AG04449 (cell line): ENCODE measurements at regions not wholly inside any gene's neighbourhood (a gene's known extent, or its start where the extent isn't known, plus 50 kb on each side); places are given as distances from the start of the nearest gene placed in this dataset.
"Not testable (repeated sequence)": the region's sequence is repeated elsewhere in the genome, so short reads cannot be mapped to it uniquely, and the experiment has no call there.

Experiments
- CTCF ChIA-PET: fragments of 350-600 bp; formaldehyde crosslinking; extraction: SDS; loops from one replicate; lab custom pipeline; 2021; ENCODE audit warnings: antibody characterized with exemption; lab: Yijun Ruan, JAX
- POLR2A ChIA-PET: fragments of 400-600, 350-600 bp; formaldehyde crosslinking; extraction: SDS; loops from one replicate; lab custom pipeline; 2020; ENCODE audit warnings: antibody characterized with exemption, inconsistent platforms; lab: Yijun Ruan, JAX
- DNase-seq: peaks from one replicate; pipeline ENCODE4 v3.0.0-alpha.2; 2010; ENCODE audit warnings: low read depth, low spot score
- H3K4me3 ChIP-seq: 2 replicates; pipeline ENCODE4 v1.5.1; 2011; ENCODE audit warnings: low read depth, mild to moderate bottlenecking, control low read depth, low read length
- TF ChIP-seq, protein P1 (sequence below): IDR thresholded peaks from one replicate; pipeline ENCODE4 v1.5.1; 2011; ENCODE audit warnings: mild to moderate bottlenecking, moderate library complexity, low read length, control low read depth, inconsistent platforms; ENCODE audit not compliant: insufficient read depth; ENCODE audit errors: missing control alignments

DNA sequence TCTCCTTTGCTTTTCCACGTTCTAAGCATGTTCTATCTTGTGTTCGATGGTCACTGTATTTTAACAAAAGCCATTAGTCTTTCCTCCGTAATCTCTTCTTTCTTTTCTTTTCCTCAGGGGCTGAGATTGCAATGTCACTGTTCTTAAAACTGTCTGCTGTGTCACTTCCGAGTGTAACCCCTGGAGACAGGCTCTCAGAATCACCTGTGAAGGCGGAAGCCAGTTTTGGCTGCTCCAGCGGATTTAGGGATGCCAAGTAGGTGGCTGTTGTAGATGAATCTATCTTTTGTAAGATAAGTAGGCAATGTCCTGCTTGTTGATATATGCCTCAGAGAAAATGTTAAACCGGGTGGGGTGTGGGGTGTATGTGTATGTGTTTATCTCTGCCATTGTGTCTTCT is 94.7 kb upstream of the L3MBTL4 start:
- POLR2A ChIA-PET = no interaction called here
- TF ChIP-seq, protein P1, sequence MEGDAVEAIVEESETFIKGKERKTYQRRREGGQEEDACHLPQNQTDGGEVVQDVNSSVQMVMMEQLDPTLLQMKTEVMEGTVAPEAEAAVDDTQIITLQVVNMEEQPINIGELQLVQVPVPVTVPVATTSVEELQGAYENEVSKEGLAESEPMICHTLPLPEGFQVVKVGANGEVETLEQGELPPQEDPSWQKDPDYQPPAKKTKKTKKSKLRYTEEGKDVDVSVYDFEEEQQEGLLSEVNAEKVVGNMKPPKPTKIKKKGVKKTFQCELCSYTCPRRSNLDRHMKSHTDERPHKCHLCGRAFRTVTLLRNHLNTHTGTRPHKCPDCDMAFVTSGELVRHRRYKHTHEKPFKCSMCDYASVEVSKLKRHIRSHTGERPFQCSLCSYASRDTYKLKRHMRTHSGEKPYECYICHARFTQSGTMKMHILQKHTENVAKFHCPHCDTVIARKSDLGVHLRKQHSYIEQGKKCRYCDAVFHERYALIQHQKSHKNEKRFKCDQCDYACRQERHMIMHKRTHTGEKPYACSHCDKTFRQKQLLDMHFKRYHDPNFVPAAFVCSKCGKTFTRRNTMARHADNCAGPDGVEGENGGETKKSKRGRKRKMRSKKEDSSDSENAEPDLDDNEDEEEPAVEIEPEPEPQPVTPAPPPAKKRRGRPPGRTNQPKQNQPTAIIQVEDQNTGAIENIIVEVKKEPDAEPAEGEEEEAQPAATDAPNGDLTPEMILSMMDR = no peak
- CTCF ChIA-PET = no interaction called here
- no peak for DNase-seq
- no peak overlapping the region for H3K4me3 ChIP-seq

DNA sequence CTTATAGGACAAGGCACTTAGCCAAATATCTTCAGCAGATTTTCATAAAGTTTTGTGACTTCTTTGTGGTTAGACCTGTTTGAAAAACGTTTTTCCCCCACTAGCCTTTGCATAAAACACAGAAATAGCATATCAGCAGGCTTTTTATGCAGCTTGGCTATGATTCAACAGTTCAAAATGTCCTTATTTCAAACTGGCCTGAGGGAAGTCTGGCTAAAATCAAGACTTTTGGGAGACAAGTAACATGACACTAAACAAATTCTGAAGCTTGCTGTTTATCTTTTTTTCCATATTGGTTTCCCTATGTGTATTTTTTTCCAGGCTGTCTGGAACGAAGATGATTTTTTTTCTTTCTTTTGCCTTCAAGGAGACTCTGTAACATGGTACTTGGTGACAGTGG is 95.1 kb upstream of the L3MBTL4 start:
- CTCF ChIA-PET = no interaction called here
- TF ChIP-seq, protein P1 = no peak
- H3K4me3 ChIP-seq = no peak overlapping the region
- POLR2A ChIA-PET = no interaction called here
- DNase-seq = no peak

DNA sequence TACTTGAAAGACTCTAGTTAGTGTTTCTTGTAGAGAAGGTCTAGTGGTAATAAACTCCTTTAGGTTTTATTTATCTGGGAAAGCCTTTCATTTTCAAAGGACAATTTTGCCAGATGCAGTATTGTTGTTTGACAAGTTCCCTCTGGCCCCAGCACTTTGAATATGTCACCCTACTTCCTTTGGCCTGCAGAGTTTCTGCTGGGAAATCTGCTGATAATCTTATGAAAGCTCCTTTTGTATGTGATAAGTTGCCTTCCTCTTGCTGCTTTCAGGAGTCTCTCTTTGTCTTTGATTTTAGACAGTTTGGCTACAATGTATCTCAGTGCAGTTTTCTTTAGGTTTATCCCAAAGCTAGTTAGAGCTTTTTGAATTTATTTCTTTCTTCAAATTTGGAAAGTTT is 106.2 kb upstream of the L3MBTL4 start:
- ChIA-PET POLR2A (no interaction called here), CTCF (interaction anchor here (1.2 to 3.6 kb wide), 4 partner anchors 24 to 670 kb away, joined by 3 to 21 read pairs (median 4); no protein-coding TSS in a partner anchor)
- TF ChIP-seq, protein P1 = no peak
- H3K4me3 ChIP-seq = no peak overlapping the region
- DNase-seq = no peak

DNA sequence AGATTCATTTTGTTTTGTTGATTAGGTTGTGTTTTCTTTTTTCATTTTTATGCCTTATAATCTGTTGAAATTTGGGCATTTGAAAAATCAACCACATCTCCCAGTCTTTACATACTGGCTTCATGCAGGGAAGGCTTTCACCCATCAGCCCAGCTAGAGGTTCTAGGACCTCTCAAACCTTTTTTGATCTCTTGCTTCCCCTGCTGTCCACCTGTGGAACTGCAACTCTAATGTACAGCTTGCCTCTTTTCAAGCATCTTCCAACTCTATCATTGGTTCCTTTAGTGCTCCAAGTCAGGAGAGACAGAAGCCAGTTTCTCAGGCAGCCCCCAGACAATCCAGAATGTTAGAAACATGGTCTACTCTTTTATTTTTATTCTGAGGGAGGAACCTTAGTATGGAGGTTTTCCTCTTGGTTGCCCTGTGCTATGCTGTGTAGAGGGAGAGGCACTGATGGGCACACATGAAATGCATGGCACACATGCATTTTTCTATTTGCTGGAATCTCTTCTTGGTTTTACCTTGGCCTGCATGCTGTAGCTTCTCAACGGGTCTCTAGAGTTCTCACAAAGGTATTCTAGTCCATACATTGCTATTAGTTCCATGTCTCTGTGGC is 107.2 kb upstream of the L3MBTL4 start:
- TF ChIP-seq, protein P1 = peak; percentile 63
- ChIA-PET CTCF (interaction anchor here (1.1 to 3.6 kb wide), 7 partner anchors 19 to 671 kb away, joined by 3 to 21 read pairs (median 4); no protein-coding TSS in a partner anchor), POLR2A (no interaction called here)
- no peak overlapping the region for H3K4me3 ChIP-seq
- DNase-seq = no peak

DNA sequence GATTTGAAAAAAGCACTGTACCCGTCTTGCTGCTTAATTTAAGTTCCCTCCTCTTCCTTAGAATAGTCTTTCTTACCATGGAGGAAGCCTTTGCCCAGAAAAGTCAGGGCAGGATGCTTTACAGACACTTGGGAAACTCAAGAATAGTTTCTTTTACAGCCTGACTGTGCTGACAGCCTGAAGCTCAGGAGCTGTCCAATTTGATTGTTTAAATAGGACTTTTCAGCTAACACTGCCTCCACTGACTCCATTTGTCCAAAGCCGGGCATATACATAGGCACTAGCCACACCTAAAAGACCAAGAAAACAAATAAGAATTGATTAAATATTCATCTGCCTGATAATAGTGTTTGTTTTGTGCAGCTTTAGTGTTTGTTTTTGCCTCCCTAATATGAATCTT is 110.9 kb upstream of the L3MBTL4 start:
- no peak overlapping the region for H3K4me3 ChIP-seq
- ChIA-PET POLR2A (no interaction called here), CTCF (no interaction called here)
- no peak for DNase-seq
- TF ChIP-seq, protein P1 = no peak

DNA sequence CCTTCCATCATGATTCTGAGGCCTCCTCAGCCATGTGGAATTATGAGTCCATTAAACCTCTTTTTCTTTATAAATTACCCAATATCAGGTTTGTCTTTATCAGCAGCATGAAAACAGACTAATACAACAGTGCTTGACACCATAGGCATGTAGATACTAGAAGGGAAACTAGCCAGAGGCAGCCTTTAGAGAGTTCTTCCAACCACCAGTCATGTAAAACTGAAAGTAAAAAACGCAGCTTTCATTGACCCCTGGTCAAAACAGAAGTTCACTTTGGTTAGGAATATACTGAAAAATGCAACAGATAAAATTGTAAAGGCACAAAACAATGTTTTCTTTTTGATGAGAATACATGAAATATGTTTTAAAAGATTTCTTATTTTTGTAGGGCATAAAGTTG is 122.8 kb upstream of the L3MBTL4 start:
- CTCF ChIA-PET = interaction anchor here (5.0 kb wide), 1 partner anchor 348 kb away, joined by 42 read pairs; no protein-coding TSS in a partner anchor
- POLR2A ChIA-PET = no interaction called here
- TF ChIP-seq, protein P1 = no peak
- H3K4me3 ChIP-seq = no peak overlapping the region
- DNase-seq = no peak

DNA sequence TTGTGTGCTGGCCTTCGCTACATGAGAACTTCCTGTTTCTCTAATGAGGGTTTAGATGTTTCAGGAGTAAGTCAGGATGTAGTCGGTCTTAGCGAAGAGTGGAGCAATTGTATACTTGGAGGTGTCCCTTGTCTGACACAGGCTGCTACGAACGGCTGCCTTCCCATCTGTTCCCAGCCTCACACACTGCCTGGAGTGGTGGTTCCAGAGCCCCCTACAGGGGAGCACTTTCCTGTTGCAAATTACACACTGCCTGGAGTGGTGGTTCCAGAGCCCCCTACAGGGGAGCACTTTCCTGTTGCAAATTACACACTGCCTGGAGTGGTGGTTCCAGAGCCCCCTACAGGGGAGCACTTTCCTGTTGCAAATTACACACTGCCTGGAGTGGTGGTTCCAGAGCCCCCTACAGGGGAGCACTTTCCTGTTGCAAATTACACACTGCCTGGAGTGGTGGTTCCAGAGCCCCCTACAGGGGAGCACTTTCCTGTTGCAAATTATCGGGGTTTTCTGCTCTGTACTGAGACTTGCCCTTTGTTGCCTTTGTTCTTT is 126.5 kb upstream of the L3MBTL4 start:
- H3K4me3 ChIP-seq, DNase-seq, POLR2A ChIA-PET: not testable (repeated sequence)
- CTCF ChIA-PET = interaction anchor here (0.8 to 7.1 kb wide), 4 partner anchors 19 to 345 kb away, joined by 3 to 142 read pairs (median 23); no protein-coding TSS in a partner anchor
